Superior temporal gyrus (tissue), 1 donor: ENCODE measurements at regions not wholly inside any gene's neighbourhood (a gene's known extent, or its start where the extent isn't known, plus 50 kb on each side); places are given as distances from the start of the nearest gene placed in this dataset.
A peak's percentile ranks its signal among the peaks of the same experiment; 100 is the strongest.

Source experiments
- DNase-seq: peaks from one replicate; pipeline ENCODE4 v3.0.0-alpha.2; 2016; ENCODE audit errors: extremely low spot score

GRCh38 chr6:134740473-134741199 is 209.3 kb downstream of the ALDH8A1 start:
- peak; percentile 63 for DNase-seq

- DNase-seq = no peak
Measured at GRCh38 chr6:134740027-134740373, 209.9 kb downstream of the ALDH8A1 start.

DNA sequence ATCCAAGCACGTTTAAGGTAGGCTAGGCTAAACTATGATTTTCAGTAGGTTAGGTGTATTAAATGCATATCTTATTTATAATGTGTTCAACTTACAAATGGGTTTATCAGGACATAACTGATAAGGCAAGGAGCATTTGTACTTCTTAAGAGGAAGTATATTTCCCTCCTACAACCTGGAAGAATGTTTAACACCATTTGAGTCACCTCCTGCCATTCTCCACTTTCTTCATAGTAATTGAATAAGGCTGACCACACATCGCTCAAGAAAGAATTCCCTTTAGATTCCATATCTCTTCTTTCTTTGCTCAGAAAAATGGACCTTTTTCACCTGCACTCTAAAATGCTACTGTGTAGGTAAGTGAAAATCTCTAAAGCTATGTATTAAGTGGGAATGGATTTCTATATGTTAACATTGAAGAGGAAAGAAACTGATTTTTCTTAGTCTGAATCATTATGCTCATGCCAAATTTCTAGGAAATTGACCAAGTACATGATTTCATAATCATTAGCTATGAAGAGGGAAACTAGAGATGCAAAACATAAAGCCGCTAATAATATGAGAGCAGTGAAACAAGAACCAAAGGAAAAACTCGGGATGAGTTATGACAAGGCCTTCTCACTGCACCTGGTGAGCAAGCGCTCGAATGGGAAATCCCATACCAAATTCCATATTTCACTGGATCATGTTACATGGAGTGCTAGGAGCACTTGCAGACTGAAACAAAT is 210.4 kb downstream of the ALDH8A1 start:
- no peak for DNase-seq

DNA sequence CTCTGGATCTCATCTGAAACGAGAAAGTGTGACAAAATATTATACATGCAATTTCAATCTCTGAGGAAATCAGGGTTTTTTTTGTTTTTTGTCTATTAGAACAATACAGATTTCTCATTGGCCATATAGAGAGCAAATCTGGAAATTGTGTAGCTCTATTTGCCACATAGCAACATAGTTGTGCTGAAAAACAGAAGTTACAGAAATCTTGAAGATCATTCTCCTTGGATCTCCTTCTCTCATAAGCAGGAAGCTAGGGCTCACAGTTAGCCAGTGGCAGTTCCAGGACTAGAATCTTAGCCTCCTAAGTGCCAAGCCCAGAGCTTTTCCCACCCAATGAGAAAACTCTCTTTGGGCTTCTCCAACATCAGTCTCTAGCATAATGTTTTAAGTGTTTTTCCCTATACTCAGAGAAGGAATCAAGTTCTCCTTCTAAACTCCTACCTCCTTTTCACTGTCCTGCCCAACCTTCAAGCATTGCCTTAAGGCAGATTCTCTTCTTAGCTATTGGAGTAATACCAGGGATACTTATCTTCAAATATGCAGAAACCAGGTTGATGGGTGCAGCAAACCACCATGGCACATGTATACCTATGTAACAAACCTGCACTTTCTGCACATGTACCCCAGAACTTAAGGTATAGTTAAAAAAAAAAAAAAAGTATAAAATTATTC is 211.6 kb downstream of the ALDH8A1 start:
- DNase-seq = no peak

GRCh38 chr6:134735461-134735860 is 214.4 kb downstream of the ALDH8A1 start:
- no peak for DNase-seq

DNA sequence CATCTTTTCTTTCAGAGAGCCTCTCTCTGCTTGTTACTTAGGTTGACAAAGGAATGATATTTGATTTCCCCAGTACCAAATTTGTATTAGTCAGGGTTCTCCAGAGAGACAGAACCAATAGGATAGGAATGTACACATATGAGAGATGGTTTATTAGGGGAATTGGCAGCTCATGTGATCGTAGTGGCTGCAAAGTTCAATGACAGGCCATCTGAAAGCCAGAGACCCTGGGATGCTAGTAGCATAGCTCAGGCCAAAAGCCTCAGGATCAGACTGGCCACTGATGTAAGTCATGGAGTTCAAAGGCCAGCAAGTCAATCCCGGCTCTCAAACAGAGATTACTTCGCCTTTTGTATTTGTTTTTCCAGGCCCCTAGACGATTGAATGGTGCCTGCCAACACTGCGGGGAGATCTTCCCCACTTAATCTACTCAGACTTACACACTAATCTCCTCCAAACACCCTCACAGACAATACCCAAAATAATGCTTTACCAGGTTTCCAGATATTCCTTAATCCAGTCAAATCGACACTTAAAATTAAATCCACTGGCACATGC is 215.5 kb downstream of the ALDH8A1 start:
- DNase-seq = no peak

DNA sequence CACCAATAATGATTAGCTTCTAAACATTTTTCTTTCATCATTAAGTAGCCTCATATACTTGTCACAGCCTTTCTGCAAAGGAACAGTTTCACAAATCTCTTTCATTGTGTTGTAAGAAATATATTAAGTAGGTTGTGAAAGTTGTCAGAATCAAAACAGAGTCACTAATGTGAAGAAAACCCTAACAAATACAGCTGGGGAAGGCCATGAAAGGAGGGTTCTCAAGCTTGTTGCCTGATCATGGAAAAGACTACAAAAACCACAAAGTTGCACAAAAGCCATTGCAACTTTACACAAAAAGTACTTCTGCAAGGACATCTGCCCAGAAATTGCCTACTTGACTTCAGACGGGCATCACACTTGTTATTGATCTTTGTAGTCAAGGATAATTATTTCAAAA is 216.1 kb downstream of the ALDH8A1 start:
- DNase-seq = no peak

GRCh38 chr6:134732763-134733162 is 217.1 kb downstream of the ALDH8A1 start:
- no peak for DNase-seq

- no peak for DNase-seq
Measured at GRCh38 chr6:134731615-134732014, 218.3 kb downstream of the ALDH8A1 start.

DNA sequence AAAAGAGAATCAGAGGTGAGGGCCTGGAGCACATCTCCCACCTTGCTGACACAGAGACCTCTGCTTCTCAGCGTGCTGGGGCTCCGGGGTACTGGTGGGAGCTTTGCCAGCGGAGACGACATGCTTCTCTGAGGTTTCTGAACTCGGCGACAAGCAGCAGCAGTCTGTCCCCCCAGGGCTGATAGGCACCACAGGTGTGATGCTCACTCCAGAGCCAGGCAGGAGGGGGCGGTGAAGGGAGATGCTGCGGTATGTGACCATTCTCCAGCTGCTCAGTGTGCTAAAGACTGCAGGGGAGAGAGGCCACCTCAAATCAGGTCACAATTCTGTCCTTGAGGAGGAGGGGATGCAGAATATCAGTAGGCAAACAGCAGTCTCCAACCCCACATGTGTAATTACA is 219.9 kb downstream of the ALDH8A1 start:
- DNase-seq = no peak

DNA sequence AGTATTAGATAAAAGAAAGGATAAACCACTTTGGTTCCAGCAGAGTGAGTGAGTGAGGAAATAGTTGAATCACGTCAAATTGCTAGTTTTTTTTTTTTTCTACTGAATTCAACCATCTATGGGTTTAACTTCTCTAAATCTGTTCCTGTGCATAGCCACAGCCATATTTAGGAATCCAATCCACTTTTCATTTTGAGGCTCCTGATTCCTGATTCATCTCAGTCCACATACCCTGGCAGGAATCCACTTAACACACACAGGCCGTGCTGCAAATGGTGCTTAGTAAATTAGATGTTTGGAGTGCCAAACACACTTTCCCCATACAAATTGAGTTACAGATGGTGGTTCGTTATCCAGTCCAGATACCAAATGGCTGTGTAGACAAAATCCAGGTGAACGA is 220.3 kb downstream of the ALDH8A1 start:
- peak; percentile 51 for DNase-seq

DNA sequence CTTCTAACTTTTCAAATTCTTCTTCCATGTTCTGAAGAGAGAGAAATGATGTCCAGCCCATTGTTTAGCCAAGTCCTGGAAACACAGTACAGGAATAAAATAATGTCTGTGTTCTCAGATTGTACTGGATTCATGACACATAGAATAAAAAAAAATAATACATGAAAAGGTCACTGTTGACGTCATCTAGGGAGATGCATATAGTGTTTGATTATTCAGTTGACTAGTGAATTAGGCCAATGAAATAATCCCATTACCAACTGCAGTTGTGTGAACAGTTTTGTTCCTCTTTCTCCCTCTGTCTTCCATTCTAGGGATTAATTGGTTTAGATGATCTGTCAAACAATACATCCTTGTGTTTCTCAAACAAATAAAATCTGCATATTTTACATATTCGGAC is 222.8 kb downstream of the ALDH8A1 start:
- no peak for DNase-seq

- DNase-seq = no peak
Measured at GRCh38 chr6:134725590-134725989, 224.3 kb downstream of the ALDH8A1 start.

DNA sequence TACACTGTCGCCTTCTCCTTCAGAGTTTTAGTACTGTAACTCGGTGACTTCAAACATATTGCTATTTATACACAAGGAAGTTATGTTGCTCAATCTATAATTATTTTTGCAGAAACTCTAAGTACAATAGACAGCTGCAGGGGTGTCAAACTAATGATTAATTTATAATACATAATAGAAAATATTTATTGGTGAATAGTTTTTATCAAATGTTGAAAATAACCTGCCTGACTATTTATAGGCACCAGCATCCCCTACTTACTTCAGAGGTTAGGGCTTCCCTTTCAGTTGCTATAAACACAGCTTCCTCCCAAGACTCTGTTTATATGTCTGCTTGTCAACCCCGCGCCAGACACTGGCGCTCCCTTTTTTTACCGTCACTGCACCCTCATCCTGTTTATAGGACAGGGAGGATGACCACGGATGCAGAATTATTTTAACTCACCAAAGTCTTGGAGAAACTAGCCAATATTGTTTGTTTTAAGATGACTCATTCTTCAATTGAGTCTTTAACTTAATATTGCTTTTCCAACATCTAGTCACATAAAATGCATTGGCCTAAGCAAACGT is 225.0 kb downstream of the ALDH8A1 start:
- DNase-seq = no peak

- no peak for DNase-seq
Measured at GRCh38 chr6:134723081-134723871, 226.6 kb downstream of the ALDH8A1 start.

- DNase-seq = no peak
Measured at GRCh38 chr6:134722200-134722870, 227.6 kb downstream of the ALDH8A1 start.

- DNase-seq = no peak
Measured at GRCh38 chr6:134721060-134721405, 228.9 kb downstream of the ALDH8A1 start.

GRCh38 chr6:134720353-134721059 is 229.4 kb downstream of the ALDH8A1 start:
- DNase-seq = peak; percentile 47

DNA sequence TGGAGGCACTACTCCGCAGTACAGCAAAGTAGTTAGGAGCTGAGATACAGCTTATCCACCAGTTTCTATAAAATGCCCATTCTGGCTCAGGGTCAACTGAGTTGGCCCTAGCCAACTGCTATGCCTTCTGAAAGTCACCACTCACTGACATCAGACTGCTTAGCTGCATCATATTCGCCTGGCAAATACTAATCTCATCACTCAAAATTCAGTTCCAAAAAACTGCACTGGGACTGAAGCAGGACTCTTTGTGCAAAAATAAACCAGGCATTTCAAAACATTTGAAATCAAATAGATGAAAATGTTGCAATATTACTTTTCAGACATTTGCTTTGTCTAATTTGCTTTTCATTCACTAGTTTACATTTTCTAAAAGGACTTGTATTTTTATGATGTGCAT is 230.0 kb downstream of the ALDH8A1 start:
- no peak for DNase-seq

GRCh38 chr6:134719286-134719685 is 230.6 kb downstream of the ALDH8A1 start:
- DNase-seq = no peak
